ENCODE measurements at regions not wholly inside any gene's neighbourhood (a gene's known extent, or its start where the extent isn't known, plus 50 kb on each side); places are given as distances from the start of the nearest gene placed in this dataset.
"Not testable (repeated sequence)": the region's sequence is repeated elsewhere in the genome, so short reads cannot be mapped to it uniquely, and the experiment has no call there.

GRCh38 chr16:22648941-22649340 is 138.2 kb downstream of the NPIPB5 start:
- Mint-ChIP-seq H3K27me3 (ENCODE audit: insufficient read depth) (peaks cover 6% of the 10 kb centered on the region), H3K9me3 (no peaks in the 10 kb centered on the region), H3K4me1 (ENCODE audit: low read depth) (no peaks in the 10 kb centered on the region), H3K36me3 (ENCODE audit: low read depth) (no peaks in the 10 kb centered on the region), H3K4me3 (no peak overlapping the region), H3K27ac (no peak overlapping the region)
- TF ChIP-seq CTCF (IDR thresholded peaks at IDR 0.05): no peak
- no peak for DNase-seq

DNA sequence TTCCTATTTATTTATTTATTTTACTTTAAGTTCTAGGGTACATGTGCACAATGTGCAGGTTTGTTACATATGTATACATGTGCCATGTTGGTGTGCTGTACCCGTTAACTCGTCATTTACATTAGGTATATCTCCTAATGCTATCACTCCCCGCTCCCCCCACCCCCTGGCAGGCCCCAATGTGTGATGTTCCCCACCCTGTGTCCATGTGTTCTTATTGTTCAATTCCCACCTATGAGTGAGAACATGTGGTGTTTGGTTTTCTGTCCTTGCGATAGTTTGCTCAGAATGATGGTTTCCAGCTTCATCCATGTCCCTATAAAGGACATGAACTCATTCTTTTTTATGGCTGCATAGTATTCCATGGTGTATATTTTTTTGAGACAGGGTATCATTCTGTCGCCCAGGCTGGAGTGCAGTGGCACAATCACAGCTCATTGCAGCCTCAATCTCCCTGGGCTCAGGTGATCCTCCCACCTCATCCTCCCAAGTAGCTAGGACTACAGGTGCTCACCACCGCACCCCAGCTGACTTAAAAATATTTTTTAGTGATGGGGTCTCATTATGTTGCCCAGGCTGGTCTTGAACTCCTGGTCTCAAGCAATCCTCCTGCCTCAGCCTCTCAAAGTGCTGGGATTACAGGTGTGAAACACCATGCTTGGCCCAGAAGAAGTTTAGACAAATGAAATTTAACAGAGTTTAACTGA is 140.6 kb downstream of the NPIPB5 start:
- H3K27me3 Mint-ChIP-seq (ENCODE audit: insufficient read depth): peaks cover 15% of the 10 kb centered on the region
- H3K9me3 Mint-ChIP-seq; H3K27ac Mint-ChIP-seq; H3K4me3 Mint-ChIP-seq; H3K36me3 Mint-ChIP-seq (ENCODE audit: low read depth); DNase-seq; H3K4me1 Mint-ChIP-seq (ENCODE audit: low read depth): not testable (repeated sequence)

GRCh38 chr16:22652463-22652845 is 141.8 kb downstream of the NPIPB5 start:
- H3K27ac Mint-ChIP-seq: no peak overlapping the region
- H3K36me3 Mint-ChIP-seq (ENCODE audit: low read depth): no peaks in the 10 kb centered on the region
- no peak for TF ChIP-seq CTCF (IDR thresholded peaks at IDR 0.05)
- H3K4me3 Mint-ChIP-seq: no peak overlapping the region
- no peak for DNase-seq
- peaks cover 15% of the 10 kb centered on the region for H3K27me3 Mint-ChIP-seq (ENCODE audit: insufficient read depth)
- no peaks in the 10 kb centered on the region for H3K4me1 Mint-ChIP-seq (ENCODE audit: low read depth)
- H3K9me3 Mint-ChIP-seq: no peaks in the 10 kb centered on the region

DNA sequence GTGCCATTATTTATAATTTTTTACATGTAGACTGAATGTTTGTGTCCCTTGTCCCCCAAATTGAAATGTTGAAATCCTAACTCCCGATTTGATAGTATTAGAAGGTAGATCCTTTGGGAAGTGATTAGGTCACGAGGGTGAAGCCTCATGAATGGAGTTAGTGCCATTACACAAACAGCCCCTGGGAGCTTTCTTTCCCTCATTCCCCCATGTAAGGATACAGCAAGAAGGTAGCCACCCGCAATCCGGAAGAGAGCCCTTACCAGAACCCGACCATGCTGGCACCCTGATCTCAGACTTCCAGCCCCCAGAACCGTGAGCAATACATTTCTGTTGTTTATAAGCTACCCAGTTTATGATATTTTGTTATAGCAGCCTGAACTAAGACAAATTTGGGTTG is 143.2 kb downstream of the NPIPB5 start:
- Mint-ChIP-seq H3K9me3 (no peaks in the 10 kb centered on the region), H3K27me3 (ENCODE audit: insufficient read depth) (peaks cover 15% of the 10 kb centered on the region), H3K27ac (no peak overlapping the region), H3K4me1 (ENCODE audit: low read depth) (no peaks in the 10 kb centered on the region), H3K4me3 (no peak overlapping the region), H3K36me3 (ENCODE audit: low read depth) (no peaks in the 10 kb centered on the region)
- DNase-seq: no peak
- no peak for TF ChIP-seq CTCF (IDR thresholded peaks at IDR 0.05)

DNA sequence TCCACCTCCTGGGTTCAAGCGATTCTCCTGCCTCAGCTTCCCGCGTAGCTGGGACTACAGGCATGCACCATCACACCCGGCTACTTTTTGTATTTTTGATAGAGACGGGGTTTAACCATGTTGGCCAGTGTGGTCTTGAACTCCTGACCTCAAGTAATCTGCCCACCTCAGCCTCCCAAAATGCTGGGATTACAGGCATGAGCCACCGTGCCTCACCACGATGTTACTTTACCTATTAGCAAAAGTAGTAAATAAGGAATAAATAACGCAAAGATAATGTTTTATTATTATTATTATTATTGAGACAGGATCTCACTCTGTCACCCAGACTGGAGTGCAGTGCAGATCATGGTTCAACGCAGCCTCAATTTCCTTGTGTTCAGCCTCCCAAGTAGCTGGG is 145.9 kb downstream of the NPIPB5 start:
- not testable (repeated sequence) for H3K36me3 Mint-ChIP-seq (ENCODE audit: low read depth); H3K4me1 Mint-ChIP-seq (ENCODE audit: low read depth)

DNA sequence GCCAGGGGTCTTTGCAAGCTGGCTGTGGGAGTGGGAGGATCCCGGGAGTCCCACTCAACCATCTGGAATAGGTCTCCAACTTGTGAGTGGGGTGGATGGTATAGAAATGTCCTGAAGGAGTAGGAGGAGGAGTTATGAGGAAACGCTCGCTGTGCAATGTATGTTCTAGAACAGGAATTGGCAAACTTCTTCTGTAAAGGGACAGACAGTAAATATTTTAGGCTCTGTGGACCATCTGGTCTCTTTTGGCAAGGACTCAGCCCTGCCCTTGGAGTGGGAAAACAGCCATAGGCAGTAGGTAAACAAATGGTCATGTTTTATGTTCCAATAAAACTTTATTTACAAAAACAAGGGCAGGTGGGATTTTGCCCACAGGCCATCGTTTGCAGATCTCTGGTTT is 149.2 kb downstream of the NPIPB5 start:
- no peaks in the 10 kb centered on the region for H3K36me3 Mint-ChIP-seq (ENCODE audit: low read depth)
- no peak for DNase-seq
- no peak overlapping the region for H3K4me3 Mint-ChIP-seq
- TF ChIP-seq CTCF (IDR thresholded peaks at IDR 0.05): no peak
- no peak overlapping the region for H3K27ac Mint-ChIP-seq
- peaks cover 12% of the 10 kb centered on the region; the same call in 1 of the 2 replicates for H3K27me3 Mint-ChIP-seq (ENCODE audit: insufficient read depth)
- H3K4me1 Mint-ChIP-seq (ENCODE audit: low read depth): no peaks in the 10 kb centered on the region
- no peaks in the 10 kb centered on the region for H3K9me3 Mint-ChIP-seq

More for the DNA sequence above, 145.9 kb downstream of the NPIPB5 start:
- not testable (repeated sequence) for DNase-seq, H3K9me3 Mint-ChIP-seq, H3K4me3 Mint-ChIP-seq, H3K27ac Mint-ChIP-seq
- H3K27me3 Mint-ChIP-seq (ENCODE audit: insufficient read depth): peaks cover 19% of the 10 kb centered on the region

All from HFFc6 (cell line).